Caco-2 (cell line): ENCODE measurements at regions not wholly inside any gene's neighbourhood (a gene's known extent, or its start where the extent isn't known, plus 50 kb on each side); places are given as distances from the start of the nearest gene placed in this dataset.

ENCODE experiments used
- BruUV-seq: library from RNA; stranded (reverse); fragments of 400-500 nt; replicated peaks from 2 replicates; lab custom pipeline; 2021; lab: Mats Ljungman, UMichigan
- CTCF ChIA-PET: fragments of 300-600 bp; sonication (Branson Sonifier 250); formaldehyde crosslinking; loops from one replicate; lab custom pipeline; 2022; ENCODE audit warnings: antibody characterized with exemption; lab: Charles Lee
- POLR2A ChIA-PET: fragments of 300-600 bp; sonication (Branson Sonifier 250); formaldehyde crosslinking; loops from one replicate; lab custom pipeline; 2022; ENCODE audit warnings: antibody characterized with exemption; lab: Charles Lee
- DNase-seq, 2 experiments: peaks; one replicate each; pipeline versions ENCODE4 v3.0.0 to v3.0.0-alpha.2; 2020 to 2022
- H3K27me3 ChIP-seq: replicated peaks from 2 replicates; pipeline ENCODE4 v1.6.0; 2011; ENCODE audit warnings: low read length; ENCODE audit not compliant: control insufficient read depth, insufficient read depth
- H3K36me3 ChIP-seq: 2 replicates; pipeline ENCODE4 v1.5.1; 2011; ENCODE audit warnings: low read length; ENCODE audit not compliant: control insufficient read depth, insufficient read depth
- H3K4me1 ChIP-seq: fragments of 250-450 bp; sonication (Bioruptor Pico); 2 replicates; pipeline ENCODE4 v1.5.1; 2020; ENCODE audit warnings: mild to moderate bottlenecking
- H3K4me3 ChIP-seq: 2 replicates; pipeline ENCODE4 v1.5.1; 2011; ENCODE audit warnings: low read depth, mild to moderate bottlenecking, control low read depth, low read length
- H3K9me3 ChIP-seq: fragments of 250-450 bp; sonication (Bioruptor Pico); 2 replicates; pipeline ENCODE4 v1.5.1; 2020; ENCODE audit warnings: mild to moderate bottlenecking, moderate library complexity
- H3K27ac Mint-ChIP-seq: one replicate; pipeline ENCODE4 v1.8.0; 2022; ENCODE audit warnings: mixed read lengths; ENCODE audit not compliant: unreplicated experiment
- H3K27me3 Mint-ChIP-seq: one replicate; pipeline ENCODE4 v1.8.0; 2022; ENCODE audit warnings: mixed read lengths; ENCODE audit not compliant: insufficient read depth, unreplicated experiment
- H3K36me3 Mint-ChIP-seq: one replicate; pipeline ENCODE4 v1.8.0; 2022; ENCODE audit warnings: mild to moderate bottlenecking, mixed read lengths; ENCODE audit not compliant: insufficient read depth, unreplicated experiment
- H3K4me1 Mint-ChIP-seq: one replicate; pipeline ENCODE4 v1.8.0; 2022; ENCODE audit warnings: low read depth, mixed read lengths; ENCODE audit not compliant: unreplicated experiment
- H3K4me3 Mint-ChIP-seq: one replicate; pipeline ENCODE4 v1.8.0; 2022; ENCODE audit warnings: mild to moderate bottlenecking, moderate library complexity, mixed read lengths; ENCODE audit not compliant: unreplicated experiment
- H3K9me3 Mint-ChIP-seq: one replicate; pipeline ENCODE4 v1.8.0; 2022; ENCODE audit warnings: mixed read lengths; ENCODE audit not compliant: unreplicated experiment
- intact Hi-C: fragments of 100-400 bp; cut with micrococcal nuclease; formaldehyde crosslinking; loops from one replicate; pipeline ENCODE4 v1.10.0; 2022; ENCODE audit not compliant: unreplicated experiment
- TF ChIP-seq, protein P1 (sequence below), 2 experiments: fragments of 200-600 bp in 1 of 2; IDR thresholded peaks; 1 replicate in 1 of 2; 2 replicates in 1 of 2; pipeline versions ENCODE4 v1.5.1 to v1.8.0; 2011 to 2022; ENCODE audit warnings: antibody characterized with exemption in 1 of 2, control low read depth in 1 of 2, inconsistent platforms in 1 of 2, low read depth in 1 of 2, low read length in 1 of 2, mild to moderate bottlenecking in 1 of 2, moderate library complexity in 1 of 2; ENCODE audit not compliant: insufficient read depth in 1 of 2, severe bottlenecking in 1 of 2, unreplicated experiment in 1 of 2

DNA sequence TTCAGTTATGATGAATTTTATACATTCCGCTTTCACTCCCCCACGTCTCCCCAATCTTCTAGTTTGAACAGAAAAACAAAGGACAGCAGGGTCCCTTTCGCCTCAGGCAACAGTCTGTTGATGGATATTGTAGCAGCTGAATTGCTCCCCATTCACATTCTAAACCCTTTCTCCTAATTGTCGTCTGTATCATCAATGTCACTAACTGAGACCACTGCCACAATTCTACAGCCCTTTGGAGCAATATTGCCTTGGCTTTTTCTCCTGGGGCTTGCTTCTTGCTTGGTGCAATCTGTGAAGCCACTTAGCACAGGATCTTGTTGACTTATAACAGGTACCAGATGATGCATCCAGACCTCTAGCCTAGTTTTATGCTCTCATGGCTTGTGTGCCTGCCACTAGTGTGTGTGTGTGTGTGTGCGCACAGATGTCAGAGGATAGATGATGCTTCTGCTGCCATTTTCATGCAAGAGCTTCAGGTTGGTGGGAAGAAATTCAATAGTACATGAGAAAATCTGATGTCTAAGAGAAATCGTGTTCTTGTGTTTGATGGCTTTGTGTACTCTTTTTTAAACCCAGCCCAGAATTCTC lies 195.2 kb upstream of the ISL1 start:
- TF ChIP-seq, protein P1, sequence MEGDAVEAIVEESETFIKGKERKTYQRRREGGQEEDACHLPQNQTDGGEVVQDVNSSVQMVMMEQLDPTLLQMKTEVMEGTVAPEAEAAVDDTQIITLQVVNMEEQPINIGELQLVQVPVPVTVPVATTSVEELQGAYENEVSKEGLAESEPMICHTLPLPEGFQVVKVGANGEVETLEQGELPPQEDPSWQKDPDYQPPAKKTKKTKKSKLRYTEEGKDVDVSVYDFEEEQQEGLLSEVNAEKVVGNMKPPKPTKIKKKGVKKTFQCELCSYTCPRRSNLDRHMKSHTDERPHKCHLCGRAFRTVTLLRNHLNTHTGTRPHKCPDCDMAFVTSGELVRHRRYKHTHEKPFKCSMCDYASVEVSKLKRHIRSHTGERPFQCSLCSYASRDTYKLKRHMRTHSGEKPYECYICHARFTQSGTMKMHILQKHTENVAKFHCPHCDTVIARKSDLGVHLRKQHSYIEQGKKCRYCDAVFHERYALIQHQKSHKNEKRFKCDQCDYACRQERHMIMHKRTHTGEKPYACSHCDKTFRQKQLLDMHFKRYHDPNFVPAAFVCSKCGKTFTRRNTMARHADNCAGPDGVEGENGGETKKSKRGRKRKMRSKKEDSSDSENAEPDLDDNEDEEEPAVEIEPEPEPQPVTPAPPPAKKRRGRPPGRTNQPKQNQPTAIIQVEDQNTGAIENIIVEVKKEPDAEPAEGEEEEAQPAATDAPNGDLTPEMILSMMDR (IDR thresholded peaks at IDR 0.05; ENCODE audit: insufficient read depth in 1 of 2, low read depth in 1 of 2, low read length in 1 of 2, severe bottlenecking in 1 of 2, unreplicated experiment in 1 of 2) = no peak
- CTCF ChIA-PET = no interaction called here
- no peak for DNase-seq
- no peaks in the 10 kb centered on the region for H3K9me3 Mint-ChIP-seq
- no peaks in the 10 kb centered on the region for H3K27me3 ChIP-seq
- no peaks in the 10 kb centered on the region for H3K4me1 ChIP-seq
- H3K36me3 ChIP-seq = no peaks in the 10 kb centered on the region
- no peak overlapping the region for H3K4me3 ChIP-seq
- H3K4me1 Mint-ChIP-seq = no peaks in the 10 kb centered on the region
- POLR2A ChIA-PET = no interaction called here
- no peak overlapping the region for H3K4me3 Mint-ChIP-seq
- H3K9me3 ChIP-seq = no peaks in the 10 kb centered on the region
- no peak overlapping the region for H3K27ac Mint-ChIP-seq
- peaks cover 3% of the 10 kb centered on the region for H3K27me3 Mint-ChIP-seq
- no peaks in the 10 kb centered on the region for H3K36me3 Mint-ChIP-seq
- BruUV-seq = no TSS peak
- intact Hi-C loops = no loop called here

DNA sequence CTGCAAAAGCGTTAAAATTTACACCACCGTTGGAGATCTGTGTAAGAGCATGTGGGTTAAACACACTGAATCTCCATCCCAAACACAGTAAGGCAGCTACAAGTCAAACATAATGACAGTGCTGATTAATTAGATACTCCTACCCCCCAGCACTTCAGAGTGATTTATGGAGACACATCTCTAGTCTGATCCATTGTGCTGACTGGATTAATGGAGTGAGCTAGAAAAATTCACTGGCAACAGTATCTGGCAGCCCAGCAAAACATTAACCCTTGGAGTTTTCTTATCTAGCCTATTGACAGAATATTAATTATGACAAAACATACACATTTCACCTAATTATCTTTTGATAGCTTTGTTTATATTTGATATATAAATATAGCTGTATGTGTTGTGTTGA lies 188.6 kb upstream of the ISL1 start:
- Histone ChIP-seq H3K9me3 (no peaks in the 10 kb centered on the region), H3K27me3 (no peaks in the 10 kb centered on the region), H3K4me1 (no peaks in the 10 kb centered on the region), H3K36me3 (no peaks in the 10 kb centered on the region), H3K4me3 (no peak overlapping the region)
- Mint-ChIP-seq H3K4me3 (no peak overlapping the region), H3K9me3 (no peaks in the 10 kb centered on the region), H3K27me3 (no peaks in the 10 kb centered on the region), H3K36me3 (no peaks in the 10 kb centered on the region), H3K4me1 (no peaks in the 10 kb centered on the region), H3K27ac (no peak overlapping the region)
- no peak for DNase-seq
- intact Hi-C loops = no loop called here
- ChIA-PET CTCF (no interaction called here), POLR2A (no interaction called here)
- TF ChIP-seq, protein P1 (IDR thresholded peaks at IDR 0.05; ENCODE audit: insufficient read depth in 1 of 2, low read depth in 1 of 2, low read length in 1 of 2, severe bottlenecking in 1 of 2, unreplicated experiment in 1 of 2) = no peak
- no TSS peak for BruUV-seq

DNA sequence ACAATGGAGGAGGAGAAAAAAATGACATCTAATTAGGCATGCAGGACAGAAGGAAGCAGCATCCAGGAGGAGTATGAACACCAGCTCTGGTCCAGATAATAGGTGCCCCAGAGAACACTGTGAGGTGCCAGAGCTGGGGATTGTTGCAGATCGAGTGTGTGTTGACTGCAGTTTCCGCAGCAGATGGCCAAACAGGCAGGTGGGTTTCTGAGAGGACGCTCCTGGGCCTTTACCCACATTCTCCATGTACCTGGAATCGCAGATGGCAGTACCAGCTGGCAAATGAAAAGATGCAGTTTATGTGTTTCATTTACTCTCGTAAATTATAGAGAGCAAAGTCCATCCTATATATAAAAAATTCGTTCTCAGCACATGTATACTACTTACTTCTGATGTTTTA lies 182.2 kb upstream of the ISL1 start:
- Mint-ChIP-seq H3K4me1 (no peaks in the 10 kb centered on the region), H3K9me3 (no peaks in the 10 kb centered on the region), H3K27ac (no peak overlapping the region), H3K4me3 (no peak overlapping the region), H3K27me3 (no peaks in the 10 kb centered on the region), H3K36me3 (no peaks in the 10 kb centered on the region)
- CTCF ChIA-PET = no interaction called here
- no peak overlapping the region for H3K4me3 ChIP-seq
- DNase-seq = no peak
- H3K27me3 ChIP-seq = no peaks in the 10 kb centered on the region; the same call in 1 of the 2 replicates
- H3K4me1 ChIP-seq = no peaks in the 10 kb centered on the region
- POLR2A ChIA-PET = no interaction called here
- intact Hi-C loops = no loop called here
- BruUV-seq = no TSS peak
- TF ChIP-seq, protein P1 (IDR thresholded peaks at IDR 0.05; ENCODE audit: insufficient read depth in 1 of 2, low read depth in 1 of 2, low read length in 1 of 2, severe bottlenecking in 1 of 2, unreplicated experiment in 1 of 2) = no peak
- no peaks in the 10 kb centered on the region for H3K36me3 ChIP-seq
- no peaks in the 10 kb centered on the region for H3K9me3 ChIP-seq
